Stimulated activated CD4-positive, alpha-beta T cell treated with anti-CD3 and anti-CD28 coated beads, Interleukin-15, amount 100 ng/mL, for 1 hour (primary cell): ENCODE measurements at regions not wholly inside any gene's neighbourhood (a gene's known extent, or its start where the extent isn't known, plus 50 kb on each side); places are given as distances from the start of the nearest gene placed in this dataset.

Experiments
- DNase-seq, 2 donors: peaks; one replicate each; pipeline ENCODE4 v3.0.0-alpha.2; 2020; ENCODE audit warnings: low read depth in 1 of 2, low spot score in 1 of 2

- no peak for DNase-seq
Observed at GRCh38 chr6:144646093-144647056, 361.2 kb downstream of the UTRN start.

GRCh38 chr6:144647406-144647964 lies 362.4 kb downstream of the UTRN start:
- no peak for DNase-seq

GRCh38 chr6:144647971-144648651 lies 363.0 kb downstream of the UTRN start:
- no peak for DNase-seq

DNA sequence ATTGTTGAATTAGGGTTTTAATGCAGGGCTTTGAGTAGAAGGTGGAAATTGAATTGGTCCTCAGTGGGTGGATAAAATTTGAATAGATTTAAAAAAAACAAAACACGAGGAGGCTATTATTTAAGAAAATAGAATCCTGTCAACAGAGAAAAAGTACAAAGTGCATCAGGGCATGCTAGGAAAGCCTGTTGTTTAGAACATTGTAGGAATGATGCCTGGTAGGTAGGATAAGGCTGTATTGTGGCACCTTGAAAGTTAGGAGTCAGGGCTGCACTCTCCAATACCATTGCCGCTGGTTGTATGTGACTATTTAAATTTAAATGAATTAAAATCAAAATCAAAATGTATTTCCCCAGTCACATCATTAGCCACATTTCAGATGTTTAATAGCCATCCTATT lies 363.9 kb downstream of the UTRN start:
- DNase-seq, result no peak

GRCh38 chr6:144651234-144651633 lies 366.1 kb downstream of the UTRN start:
- DNase-seq, result no peak

DNA sequence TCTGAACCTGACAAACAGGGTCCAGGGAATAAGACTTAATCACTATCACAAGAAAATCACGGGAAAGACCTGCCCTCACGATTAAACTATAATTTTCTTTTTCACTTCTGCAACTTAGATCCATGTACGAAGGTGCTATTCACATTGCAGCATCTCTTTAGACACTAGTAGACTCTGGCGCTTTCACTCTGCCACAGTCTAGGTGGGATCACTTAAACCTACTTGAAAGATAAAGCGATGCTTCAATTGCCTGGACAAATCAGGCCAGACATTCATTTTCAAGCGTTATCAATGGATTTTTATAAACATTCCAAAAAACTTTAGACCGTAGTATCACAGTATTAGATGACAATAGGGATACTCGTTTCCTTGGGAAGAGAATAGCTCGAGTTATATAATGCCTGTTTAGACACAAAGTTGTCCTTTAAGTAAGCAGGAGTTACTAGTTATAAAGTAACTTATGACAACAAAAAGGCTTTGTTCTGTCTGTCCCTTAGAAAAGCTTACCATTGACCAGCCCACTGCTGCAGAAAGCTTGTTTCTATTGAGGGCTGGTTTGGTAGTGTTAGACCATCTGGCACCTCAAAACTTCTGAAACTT lies 367.3 kb downstream of the UTRN start:
- DNase-seq, result no peak

DNA sequence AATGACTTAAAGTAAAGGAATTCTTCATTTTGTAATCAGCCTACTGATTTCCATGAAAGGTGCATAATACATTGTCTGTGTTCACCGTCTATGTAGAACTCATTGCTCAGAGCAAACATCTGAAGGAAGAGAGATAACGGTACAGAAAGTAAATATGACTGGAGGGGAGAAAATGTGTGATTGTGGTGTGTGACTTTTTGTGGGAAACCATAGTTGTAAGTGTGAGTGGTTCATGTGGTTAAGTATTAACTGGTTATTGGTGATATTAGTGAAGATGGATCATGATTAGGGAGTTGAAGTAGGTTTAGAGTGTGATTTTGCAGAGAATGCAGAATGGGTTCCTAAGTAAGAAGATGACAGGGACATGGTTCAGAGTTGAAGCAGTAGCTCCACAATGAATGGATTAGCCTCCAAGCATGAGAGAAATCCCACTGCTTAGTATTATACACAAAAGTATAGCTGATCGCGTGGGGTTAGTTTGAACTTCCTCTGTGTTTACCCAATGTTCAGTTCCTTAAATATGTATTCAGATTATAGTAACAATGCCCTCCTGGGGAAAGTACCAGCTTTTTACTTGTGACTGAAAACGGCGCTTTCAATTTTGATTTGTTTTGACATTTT lies 368.9 kb downstream of the UTRN start:
- no peak for DNase-seq

GRCh38 chr6:144654506-144654905 lies 369.4 kb downstream of the UTRN start:
- DNase-seq, result no peak

GRCh38 chr6:144655376-144655775 lies 370.2 kb downstream of the UTRN start:
- DNase-seq, result no peak

DNA sequence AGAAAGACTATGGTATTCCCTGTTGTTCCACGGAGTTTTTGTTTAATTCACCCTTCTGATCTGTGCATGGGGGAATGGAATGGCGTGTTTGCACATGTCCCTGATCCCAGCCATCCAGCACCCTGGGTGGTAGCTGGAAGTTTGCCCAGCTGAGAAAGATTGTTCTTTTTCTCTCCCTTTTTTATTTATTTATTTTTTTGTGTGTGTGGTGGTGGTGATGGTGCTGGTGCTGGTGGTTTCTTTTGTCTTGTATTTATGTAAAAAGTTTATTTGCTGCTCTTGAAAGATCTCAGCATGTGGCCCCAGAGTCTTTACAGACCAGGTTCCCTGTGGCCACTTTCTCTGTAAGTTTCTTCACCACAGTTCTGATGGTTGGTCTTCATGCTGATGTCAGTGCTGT lies 372.6 kb downstream of the UTRN start:
- DNase-seq, result no peak

DNA sequence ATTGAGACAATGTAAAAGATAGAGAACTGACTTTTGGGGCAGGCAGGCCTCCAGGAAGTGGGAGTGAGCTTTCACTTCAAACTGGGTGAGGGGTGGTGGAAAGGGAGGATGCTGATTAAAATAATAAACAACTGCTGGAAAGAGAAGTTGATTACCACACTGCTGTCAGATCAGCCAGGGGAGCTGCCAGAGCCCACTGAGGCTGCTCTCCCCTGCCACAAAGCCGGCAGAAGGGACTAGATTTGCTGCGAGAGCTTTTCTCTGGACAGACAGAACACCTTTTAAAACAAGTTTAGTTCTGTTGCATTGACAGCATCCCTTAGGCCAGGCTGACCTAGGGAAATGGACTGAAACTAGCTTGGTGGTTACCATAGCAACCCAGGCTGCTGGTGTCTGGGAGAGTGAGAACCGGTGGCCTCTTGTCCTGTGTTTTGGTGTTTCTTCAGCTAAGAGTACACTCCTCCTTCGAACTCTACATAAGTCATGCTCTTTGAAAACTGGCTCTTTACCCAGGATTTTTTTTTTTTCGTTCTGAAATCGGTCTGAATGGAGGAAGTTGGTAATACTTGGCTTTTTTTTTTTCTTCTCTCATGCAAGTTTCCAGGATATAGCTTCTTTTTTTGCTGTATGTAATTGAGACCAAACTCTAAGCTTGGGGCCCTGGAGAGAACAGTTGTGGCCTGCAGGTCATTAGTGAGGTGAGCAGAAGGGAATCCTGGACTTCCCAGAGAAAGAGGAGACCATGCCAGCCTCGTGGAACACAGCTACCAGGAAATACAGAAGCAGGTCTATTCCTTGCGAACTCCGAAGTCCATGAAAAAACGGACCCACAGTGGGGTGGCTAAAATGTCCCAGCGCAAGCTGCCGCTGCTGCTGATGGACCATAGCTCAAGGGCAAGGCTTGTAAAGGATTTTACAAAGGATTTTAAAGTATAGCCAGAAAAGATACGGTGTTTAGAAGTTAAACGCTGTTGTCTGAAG lies 374.4 kb downstream of the UTRN start:
- no peak for DNase-seq

DNA sequence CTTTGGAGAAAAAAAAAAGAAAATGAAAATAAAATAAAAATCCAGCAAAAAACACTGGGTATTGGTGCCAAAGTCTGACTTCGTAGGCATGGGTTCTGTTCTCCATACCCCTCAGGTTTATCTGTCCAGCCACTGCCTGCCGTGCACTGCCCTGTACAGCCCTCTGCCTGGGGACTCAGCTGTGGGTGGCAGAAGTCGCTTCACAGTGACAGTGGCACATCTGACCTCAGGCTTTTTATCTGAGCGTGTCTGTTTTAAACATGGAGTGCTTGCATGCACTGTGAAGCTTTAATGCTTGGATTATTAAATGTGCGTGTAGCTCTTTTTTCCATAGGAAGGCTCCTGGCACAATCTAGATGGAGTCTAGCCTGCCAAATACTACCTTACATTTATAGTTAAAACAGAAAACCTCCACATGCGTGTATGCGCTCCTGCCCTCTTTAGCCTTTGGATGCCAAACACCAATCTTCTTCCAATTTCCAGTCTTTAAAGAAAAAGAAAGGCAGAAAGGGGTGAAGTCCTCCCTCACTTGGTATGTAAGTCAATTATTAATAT lies 375.5 kb downstream of the UTRN start:
- DNase-seq, result no peak

- DNase-seq, result no peak
Observed at GRCh38 chr6:144661116-144661806, 376.1 kb downstream of the UTRN start.

DNA sequence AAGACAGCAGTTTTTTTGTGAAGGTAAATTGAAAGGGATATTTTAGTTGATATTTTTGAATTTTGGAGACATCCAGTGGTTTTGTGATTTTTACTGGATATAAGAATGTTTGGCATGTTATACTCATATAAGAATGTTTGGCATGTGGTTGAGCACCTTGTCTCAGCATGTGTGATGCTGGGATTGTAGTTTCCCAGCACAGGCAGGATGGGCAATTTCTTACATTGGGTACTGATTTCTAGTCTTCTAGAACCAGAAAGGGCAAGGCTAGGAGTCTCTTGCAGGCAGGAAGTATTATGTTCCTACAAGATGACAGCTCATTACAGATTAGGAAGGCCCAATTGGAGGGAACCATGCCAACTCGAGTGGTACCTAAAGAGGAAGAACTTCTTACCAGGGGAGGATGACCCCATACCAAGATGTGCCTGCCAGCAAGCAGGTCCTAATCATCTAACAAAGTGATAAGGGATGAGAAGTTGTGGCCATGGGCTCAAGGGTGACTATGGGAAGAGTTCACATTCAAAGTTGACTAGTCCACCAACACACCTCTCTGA lies 377.8 kb downstream of the UTRN start:
- DNase-seq, result no peak

GRCh38 chr6:144664281-144664680 lies 379.1 kb downstream of the UTRN start:
- DNase-seq, result no peak

DNA sequence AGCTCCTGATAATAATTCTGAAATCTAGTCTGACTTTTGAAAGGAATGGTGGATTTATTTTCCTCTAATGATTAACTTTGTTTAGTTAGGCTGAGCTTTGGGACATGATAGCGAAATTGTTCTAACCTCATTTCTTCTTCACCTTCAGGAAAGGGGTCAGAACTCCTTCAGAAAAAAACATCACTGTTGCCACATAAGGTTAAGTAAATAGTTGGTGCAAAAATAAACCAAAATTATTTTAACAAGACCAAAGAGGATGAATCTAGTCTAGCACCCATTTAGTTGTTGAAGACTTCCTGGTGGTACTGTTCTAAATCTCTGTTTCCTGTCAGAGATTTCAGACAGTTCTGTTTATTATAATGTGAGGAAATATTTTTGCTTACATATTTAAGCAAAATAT lies 379.8 kb downstream of the UTRN start:
- no peak for DNase-seq

DNA sequence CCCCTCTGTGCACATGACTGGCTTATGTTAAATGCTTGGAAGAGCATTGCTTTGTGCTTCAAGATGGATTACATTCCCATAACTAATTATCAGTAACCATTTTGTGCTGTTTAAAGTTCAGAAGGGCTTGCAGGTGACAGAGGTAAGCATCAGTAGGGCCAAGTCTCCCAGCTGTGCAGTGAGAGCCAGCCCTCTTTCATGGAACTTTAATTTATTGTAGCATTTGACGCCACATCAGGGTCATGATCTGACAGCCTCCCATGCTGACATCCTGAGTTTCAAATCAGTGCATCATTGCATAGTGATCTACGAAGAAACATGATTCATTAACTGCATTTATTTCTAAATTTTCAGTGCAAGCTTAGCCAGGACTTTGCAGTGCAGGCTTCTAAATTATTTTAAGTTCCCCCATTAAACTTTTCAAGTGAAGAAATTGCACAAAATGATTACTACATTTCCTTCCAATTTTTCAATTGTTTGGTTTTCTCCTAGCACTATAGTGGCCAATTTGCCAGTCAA lies 380.9 kb downstream of the UTRN start:
- DNase-seq, result no peak

DNA sequence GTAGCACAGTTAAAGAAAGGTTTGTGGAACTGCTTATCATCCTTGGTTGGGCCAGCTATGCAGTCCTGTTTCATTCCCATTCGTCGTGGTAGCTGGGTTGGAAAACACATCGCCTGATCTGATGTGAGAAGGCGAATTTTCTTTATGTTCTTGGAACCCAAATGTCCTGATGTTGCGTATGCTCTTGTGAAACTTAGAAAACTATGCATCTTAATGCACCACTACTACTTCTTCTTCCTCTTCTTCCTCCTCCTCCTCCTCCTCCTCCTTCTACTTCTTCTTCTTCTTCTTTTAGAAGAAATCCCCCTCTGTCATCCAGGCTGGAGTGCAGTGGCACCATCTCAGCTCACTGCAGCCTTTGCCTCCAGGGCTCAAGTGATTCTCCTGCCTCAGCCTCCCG lies 381.6 kb downstream of the UTRN start:
- DNase-seq, result no peak
